Activated CD4-positive, alpha-beta T cell treated with anti-CD3 and anti-CD28 coated beads for 1 hour (primary cell): ENCODE measurements at regions not wholly inside any gene's neighbourhood (a gene's known extent, or its start where the extent isn't known, plus 50 kb on each side); places are given as distances from the start of the nearest gene placed in this dataset.

Source experiments
- DNase-seq: peaks from one replicate; pipeline ENCODE4 v3.0.0-alpha.2; 2020

- no peak for DNase-seq
These were observed 460.0 kb downstream of the PSAT1 start for GRCh38 chr9:78756813-78757510.

GRCh38 chr9:78763424-78763823 is 466.5 kb downstream of the PSAT1 start:
- no peak for DNase-seq

GRCh38 chr9:78765861-78766260 is 468.9 kb downstream of the PSAT1 start:
- DNase-seq = no peak

GRCh38 chr9:78767490-78767889 is 470.6 kb downstream of the PSAT1 start:
- DNase-seq = no peak

GRCh38 chr9:78769690-78770089 is 472.8 kb downstream of the PSAT1 start:
- DNase-seq = no peak

- DNase-seq = no peak
These were observed 478.3 kb downstream of the PSAT1 start for GRCh38 chr9:78775211-78775610.

GRCh38 chr9:78775696-78776295 is 478.9 kb downstream of the PSAT1 start:
- no peak for DNase-seq

- no peak for DNase-seq
These were observed 480.8 kb downstream of the PSAT1 start for GRCh38 chr9:78777747-78778146.

GRCh38 chr9:78778318-78778717 is 481.4 kb downstream of the PSAT1 start:
- no peak for DNase-seq

GRCh38 chr9:78778861-78779374 is 482.0 kb downstream of the PSAT1 start:
- DNase-seq = no peak

GRCh38 chr9:78781681-78782080 is 484.8 kb downstream of the PSAT1 start:
- DNase-seq = no peak

GRCh38 chr9:78782234-78782633 is 485.3 kb downstream of the PSAT1 start:
- no peak for DNase-seq

- DNase-seq = no peak
These were observed 485.9 kb downstream of the PSAT1 start for GRCh38 chr9:78782858-78783257.

- no peak for DNase-seq
These were observed 486.8 kb downstream of the PSAT1 start for GRCh38 chr9:78783743-78784142.

- no peak for DNase-seq
These were observed 489.9 kb downstream of the PSAT1 start for GRCh38 chr9:78786794-78787193.

GRCh38 chr9:78788101-78788500 is 491.2 kb downstream of the PSAT1 start:
- DNase-seq = no peak

GRCh38 chr9:78791779-78792178 is 494.9 kb downstream of the PSAT1 start:
- DNase-seq = no peak

- no peak for DNase-seq
These were observed 495.8 kb downstream of the PSAT1 start for GRCh38 chr9:78792745-78793144.

- no peak for DNase-seq
These were observed 508.8 kb downstream of the PSAT1 start for GRCh38 chr9:78805771-78806170.

- no peak for DNase-seq
These were observed 509.7 kb downstream of the PSAT1 start for GRCh38 chr9:78806492-78807160.

- DNase-seq = no peak
These were observed 510.4 kb downstream of the PSAT1 start for GRCh38 chr9:78807286-78807685.

GRCh38 chr9:78808048-78808447 is 511.1 kb downstream of the PSAT1 start:
- DNase-seq = no peak

GRCh38 chr9:78811622-78812276 is 514.8 kb downstream of the PSAT1 start:
- DNase-seq = no peak

- DNase-seq = no peak
These were observed 515.7 kb downstream of the PSAT1 start for GRCh38 chr9:78812665-78813064.
